GM08714 (cell line): ENCODE measurements at regions not wholly inside any gene's neighbourhood (a gene's known extent, or its start where the extent isn't known, plus 50 kb on each side); places are given as distances from the start of the nearest gene placed in this dataset.

ENCODE experiments used
- H3K4me3 ChIP-seq: fragments of 200-500 bp; sonication (Bioruptor generic); 2 replicates; pipeline ENCODE4 v1.5.1; 2014; ENCODE audit warnings: mild to moderate bottlenecking, low read length, inconsistent platforms
- ZNF274 ChIP-seq: IDR thresholded peaks from 2 replicates; pipeline ENCODE4 v1.6.1; 2012; ENCODE audit warnings: mild to moderate bottlenecking, low read depth, low read length

DNA sequence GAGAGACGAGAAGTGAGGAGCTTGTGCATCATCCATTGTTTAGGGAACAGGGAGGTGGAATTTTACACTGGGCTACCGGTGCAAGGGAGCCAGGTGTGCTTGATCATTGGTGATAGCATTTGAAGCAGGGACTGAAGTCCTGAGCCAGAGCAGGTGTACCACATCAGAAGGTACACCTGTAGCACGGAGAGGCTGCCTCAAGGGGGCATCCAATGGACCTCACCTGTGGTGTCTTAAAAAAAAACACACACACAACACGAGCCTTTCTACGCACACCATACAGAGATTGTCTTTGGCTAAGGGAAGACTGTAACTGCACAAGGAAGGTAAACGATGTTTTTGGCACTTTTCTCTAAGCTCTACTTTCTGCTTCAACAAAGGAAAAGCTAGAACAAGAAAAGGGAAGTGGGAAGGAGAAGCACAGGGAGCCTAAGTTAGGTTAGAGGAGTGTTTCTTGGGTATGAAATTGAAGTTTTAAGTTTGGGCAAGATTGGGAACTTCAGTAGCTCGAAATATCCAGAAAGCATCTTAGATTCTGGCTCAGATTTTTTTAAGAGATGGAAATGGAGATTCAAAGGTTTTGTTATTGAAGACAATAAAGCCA, 334.3 kb upstream of the FBXO33 start:
- TF ChIP-seq ZNF274, result no peak
- H3K4me3 ChIP-seq, result no peak overlapping the region

DNA sequence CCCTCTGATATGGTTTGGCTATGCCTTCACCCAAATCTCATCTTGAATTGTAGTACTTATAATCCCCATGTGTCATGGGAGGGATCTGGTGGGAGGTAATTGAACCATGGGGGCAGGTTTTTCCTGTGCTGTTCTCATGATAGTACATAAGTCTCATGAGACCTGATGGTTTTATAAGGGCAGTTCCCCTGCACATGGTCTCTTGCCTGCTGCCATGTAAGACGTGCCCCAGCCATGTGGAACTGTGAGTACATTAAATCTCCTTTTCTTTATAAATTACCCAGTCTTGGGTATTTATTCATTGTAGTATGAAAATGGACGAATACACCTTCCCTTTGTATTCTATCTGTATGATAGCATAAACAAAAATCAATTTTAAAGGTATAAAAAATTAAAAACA, 333.4 kb upstream of the FBXO33 start:
- no peak overlapping the region for H3K4me3 ChIP-seq
- no peak for TF ChIP-seq ZNF274

DNA sequence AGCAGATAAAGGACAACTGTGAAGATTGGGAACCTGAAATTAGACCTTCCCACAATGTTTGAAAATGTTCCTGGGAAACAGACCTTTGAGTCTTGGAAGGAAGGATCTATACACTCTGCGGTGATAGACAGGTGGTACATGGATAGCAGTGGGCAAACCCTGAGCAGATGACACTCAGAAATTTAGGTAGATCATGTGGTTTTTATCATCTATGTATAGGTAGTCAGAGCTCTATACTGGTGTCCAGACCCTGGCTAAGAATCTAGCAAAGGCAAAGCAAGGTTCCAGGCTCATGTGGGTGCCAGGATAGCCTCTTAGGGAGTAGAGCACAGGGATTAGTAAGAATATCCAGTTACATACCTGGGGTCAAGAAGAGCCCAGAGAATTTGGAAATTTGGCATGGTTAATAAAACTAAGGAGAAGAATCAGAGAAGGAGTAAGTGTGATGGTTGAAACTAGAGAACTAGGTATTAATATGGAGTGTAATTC, 331.2 kb upstream of the FBXO33 start:
- H3K4me3 ChIP-seq, result no peak overlapping the region
- TF ChIP-seq ZNF274, result no peak

DNA sequence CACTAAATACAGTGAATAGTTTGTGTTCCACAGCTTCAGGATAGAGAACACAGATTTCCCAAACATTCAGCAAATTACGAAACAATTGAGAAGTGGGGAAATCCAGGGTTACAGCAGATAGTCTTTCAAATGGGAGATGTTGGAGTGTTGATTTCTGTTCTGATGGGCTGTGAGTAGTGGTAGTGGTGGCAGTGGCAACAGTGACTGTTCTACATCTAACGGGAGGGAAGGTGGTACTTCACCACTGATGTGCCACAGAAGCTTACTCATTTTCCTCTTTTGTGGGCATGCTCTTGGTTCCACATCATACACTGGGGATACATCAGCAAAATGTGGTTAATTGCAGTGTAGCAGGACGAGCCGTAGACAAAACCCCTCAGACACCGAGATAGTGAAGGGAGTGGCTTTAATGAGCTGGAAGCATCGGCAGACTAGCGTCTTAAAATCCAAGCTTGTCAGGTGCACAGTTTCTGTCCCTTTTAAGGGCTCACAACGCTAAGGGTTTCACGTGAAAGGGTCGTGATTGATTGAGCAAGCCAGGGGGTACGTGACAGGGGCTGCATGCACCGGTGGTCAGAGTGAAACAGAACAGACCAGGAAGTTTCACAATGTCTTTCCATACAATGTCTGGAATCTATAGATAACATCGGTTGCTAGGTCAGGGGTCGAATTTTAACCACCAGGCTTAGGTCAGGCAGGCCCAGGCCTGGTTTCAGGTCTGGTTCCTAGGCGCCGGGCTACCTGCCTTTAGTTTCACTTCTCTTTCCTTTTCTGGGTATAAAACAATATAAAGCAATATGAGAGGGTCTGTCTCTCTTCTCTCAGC, 330.6 kb upstream of the FBXO33 start:
- peak overlapping the region; percentile 40; the same call in 1 of the 2 replicates for H3K4me3 ChIP-seq
- no peak for TF ChIP-seq ZNF274

DNA sequence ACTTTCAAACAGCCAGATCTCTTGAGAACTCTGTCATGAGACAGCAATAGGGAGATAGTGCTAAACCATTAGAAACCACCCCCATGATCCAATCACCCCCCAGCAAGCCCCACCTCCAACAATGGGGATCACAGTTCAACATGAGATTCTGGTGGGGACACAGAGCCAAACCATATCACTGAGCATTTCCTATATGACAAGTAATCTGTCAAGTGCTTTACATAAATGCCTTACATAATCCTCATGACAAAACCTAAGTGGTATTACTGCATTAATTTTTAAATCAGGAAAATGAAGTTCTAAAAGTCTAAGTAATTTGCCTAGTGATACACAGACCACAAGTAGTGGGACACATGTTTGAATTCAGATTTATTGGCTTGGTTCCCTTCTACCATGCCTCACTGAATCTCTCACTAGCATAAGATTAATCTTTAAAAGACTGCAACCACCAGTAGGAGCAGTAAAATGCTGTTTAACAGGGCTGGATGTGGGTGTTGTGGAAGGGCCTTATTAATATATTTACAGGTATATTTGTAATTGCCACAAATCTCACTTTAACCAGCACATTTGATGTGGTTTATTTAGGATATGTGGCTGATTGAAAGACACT, 323.1 kb upstream of the FBXO33 start:
- no peak overlapping the region for H3K4me3 ChIP-seq
- TF ChIP-seq ZNF274, result no peak

DNA sequence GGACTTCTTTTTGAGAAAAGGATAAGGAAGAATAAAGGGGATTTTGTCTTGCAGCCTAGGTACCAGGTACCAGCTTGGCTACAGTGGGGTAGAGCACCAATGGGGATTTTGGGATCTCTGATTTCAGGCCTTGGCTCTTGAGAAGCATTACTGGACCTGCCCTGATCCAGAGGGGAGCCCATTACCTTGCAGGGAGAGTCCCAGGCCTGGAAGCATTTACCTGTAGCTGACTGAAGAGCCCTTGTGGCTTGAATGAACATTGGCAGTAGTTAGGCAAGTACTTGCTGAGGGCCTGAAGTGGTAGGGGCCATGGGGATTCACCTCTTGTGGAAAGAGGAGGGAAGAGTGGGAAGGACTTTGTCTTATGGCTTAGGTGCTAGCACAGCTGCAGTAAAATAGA, 308.2 kb upstream of the FBXO33 start:
- TF ChIP-seq ZNF274, result no peak
- no peak overlapping the region for H3K4me3 ChIP-seq

DNA sequence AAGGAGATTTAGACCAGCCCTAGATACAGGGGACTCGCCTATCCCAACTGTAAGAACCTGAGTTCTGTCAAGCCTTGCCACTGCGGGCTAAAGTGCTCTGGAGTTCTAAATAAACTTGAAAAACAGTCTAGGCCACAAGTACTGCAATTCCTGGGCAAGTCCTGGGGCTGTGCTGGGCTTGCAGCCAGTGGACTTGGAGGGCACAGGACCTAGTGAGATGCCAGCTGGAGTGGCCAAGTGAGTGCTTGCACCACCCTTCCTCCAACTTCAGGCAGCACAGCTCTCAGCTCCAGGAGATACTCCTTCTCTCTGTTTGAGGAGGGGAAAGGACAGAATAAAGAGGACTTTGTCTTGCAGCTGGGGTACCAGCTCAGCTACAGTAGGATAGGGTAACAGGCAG, 307.6 kb upstream of the FBXO33 start:
- TF ChIP-seq ZNF274, result no peak
- H3K4me3 ChIP-seq, result no peak overlapping the region

DNA sequence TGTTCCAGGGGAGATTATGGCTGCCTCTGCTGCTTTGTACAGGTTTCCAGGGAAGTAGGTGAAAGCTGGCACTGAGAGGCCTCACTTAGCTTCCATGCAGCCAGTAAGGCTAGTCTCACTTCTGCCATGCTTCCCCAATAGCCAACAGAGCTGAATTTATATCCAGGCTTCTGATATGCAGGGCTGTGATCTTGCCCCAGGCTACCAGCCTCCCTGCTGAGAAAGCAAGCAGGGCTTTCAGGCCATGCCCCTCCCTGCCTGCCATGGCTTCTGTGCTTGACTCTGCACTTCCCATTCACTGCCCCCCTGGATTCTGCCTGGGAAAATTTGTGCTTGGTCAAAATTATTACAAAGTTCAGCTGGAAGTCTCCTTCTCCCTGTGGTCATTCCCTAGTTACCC, 302.1 kb upstream of the FBXO33 start:
- no peak for TF ChIP-seq ZNF274
- no peak overlapping the region for H3K4me3 ChIP-seq

DNA sequence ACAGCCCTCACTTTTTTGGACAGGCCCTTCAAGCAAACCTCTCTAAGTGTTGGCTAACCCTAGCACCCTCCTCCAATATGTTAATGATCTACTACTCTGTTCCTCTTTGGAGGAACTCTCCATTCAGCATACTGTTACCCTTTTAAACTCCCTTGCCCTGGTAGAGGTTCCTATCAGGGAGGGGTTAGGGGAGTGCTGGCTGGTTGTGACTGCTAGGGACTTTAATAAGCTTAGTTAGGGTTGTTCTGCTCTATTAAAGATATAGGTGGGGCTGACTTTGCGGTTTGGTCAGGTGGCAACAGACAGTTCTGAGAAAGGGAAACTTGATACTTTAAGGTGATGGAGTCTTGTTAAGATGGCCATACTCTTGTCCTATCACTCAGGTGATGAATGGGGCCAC, 301.5 kb upstream of the FBXO33 start:
- H3K4me3 ChIP-seq, result no peak overlapping the region

DNA sequence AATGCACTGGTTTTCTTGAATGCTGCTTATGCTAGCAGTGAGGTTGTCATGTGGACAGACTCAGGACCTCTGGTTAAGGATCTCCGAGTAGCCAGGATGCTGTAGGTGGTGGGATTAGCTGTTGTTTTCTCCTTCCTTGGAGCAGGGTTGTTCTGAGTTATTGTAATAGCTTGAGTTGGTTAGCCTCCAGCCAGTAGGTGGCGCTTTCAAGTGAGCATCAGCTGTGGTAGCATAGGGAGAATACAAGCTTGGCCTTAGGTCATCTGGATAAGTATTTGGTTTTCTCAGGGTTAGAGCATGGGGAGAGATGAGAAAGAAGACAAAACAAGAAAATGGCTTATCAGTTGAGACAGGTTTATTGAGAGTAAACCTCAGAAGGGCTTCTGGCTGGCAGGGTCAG, 299.7 kb upstream of the FBXO33 start:
- TF ChIP-seq ZNF274, result no peak
- H3K4me3 ChIP-seq, result no peak overlapping the region

More for the DNA sequence above, 301.5 kb upstream of the FBXO33 start:
- TF ChIP-seq ZNF274, result no peak

DNA sequence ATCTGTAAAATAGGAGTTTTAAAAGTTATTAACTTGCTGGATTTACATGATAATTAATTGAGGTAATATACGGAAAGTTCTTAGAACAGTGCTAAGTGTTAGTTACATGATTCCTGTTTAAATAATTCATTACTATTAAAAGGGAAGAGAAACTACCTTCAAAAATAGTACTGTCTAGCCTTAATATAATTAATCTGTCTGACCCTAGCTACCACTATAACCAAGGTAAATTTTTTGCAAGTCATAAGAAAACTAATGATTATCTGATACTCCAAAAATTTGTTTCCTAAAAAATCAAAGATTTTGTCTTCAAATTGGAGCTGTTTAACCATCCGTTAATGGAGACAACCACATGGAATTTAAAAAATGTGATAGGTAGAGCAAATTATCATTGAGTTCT, 294.3 kb upstream of the FBXO33 start:
- no peak for TF ChIP-seq ZNF274

DNA sequence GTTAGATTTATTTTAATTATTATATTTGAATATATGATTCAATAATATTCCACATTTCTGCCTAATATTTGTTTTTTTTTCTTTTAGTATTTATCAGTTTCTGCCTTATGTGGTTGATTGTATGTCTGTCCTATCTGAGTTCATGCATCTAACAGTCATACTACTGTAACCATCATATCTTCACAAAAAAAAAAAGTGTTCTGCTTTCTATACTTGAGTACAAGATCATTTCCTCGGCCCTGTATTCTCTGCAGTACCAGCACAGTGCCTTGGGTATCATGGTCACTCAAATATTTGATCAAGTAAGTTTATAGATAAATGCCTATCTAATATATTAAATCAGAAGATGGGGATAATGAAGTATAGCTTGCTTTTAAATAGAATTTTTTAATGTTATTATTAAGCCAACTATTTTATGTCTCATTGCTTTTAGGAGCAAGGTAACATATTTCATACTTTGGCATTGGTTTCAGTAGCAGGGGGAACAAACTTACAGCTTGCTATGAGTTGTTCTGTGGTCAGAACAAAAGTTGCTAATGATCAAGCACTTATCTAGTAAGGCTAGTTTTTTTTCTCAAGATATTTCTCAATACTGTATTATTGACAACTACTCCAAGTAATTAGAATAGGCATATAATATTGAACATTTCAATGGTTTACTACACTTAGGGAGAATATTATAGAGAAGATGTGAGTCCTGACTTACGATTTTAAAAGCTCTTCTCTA, 290.5 kb upstream of the FBXO33 start:
- H3K4me3 ChIP-seq, result no peak overlapping the region
- TF ChIP-seq ZNF274, result no peak

More for the DNA sequence above, 294.3 kb upstream of the FBXO33 start:
- H3K4me3 ChIP-seq, result no peak overlapping the region

DNA sequence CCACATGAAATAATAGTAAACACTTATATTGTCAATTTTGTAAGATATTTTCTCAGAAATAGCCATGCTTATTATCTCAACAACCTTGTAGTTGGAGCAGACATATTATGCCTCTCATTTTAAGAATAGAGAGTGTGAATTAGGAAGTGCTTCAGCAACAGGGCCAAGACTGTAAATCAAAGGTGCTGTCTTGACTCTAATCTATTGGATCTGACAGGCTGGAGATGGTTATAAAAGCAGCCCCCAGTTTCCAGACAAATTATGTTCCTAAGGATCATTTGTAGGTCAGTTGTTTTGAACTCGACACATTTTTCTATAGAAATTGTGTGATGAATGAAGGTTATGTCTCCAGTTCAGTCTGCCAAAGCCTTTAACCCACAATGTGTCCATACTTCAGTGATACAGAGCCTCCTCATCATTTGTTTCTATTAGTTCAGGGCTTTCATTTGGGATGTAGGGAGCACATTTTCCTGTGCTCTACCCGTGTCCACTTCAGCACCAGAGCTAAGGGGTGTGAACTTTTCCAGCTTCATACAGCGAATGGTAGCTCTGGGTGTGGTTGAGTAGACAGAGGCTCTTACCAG, 284.8 kb upstream of the FBXO33 start:
- no peak overlapping the region for H3K4me3 ChIP-seq
- TF ChIP-seq ZNF274, result no peak
